Right ventricle myocardium superior (tissue), 1 donor: ENCODE measurements at regions not wholly inside any gene's neighbourhood (a gene's known extent, or its start where the extent isn't known, plus 50 kb on each side); places are given as distances from the start of the nearest gene placed in this dataset.

Experiments
- ATAC-seq: fragments of 200-7000 bp; cut with Tn5 transposase; one replicate; pipeline ENCODE4 v1.9.1; 2020; ENCODE audit warnings: mild to moderate bottlenecking; ENCODE audit not compliant: poor library complexity
- DNase-seq: peaks from one replicate; pipeline ENCODE4 v3.0.0-alpha.2; 2020
- intact Hi-C: fragments of 100-400 bp; cut with DNase I; formaldehyde crosslinking; loops from one replicate; pipeline ENCODE4 v1.11.2; 2022
- donor health status: DM: no; HTN: yes; CAD: no; lungs with severe emphysema.

DNA sequence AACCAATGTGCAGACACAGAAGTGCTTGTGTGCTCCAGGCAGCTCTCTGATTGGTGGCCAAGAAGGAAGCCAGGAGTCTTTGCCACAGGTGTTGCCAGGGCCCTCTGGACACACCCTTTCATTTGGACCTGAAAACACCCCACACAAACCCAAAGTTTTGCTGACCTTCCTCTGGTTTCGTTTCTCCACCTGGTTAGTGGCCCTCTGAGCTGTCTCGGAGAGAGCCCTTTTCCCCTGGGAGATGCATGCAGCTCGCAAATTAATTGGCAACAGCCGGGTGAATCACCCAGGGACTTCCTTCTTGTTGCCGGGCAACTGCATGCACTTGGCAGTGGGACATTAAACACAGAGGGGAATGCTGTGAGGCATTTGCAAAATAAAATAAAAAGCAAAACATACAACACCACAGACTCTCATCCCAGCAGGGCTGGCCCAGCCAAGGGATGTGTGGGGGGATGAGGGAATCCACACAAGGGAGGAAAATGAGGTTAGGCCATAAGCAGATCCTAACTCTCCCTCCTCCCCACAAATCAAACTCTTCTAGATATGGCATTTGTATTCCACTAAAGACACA, 286.6 kb downstream of the SOX9 start:
- DNase-seq (peak; percentile 58), ATAC-seq (peak; percentile 82)
- intact Hi-C loops, result no loop called here

DNA sequence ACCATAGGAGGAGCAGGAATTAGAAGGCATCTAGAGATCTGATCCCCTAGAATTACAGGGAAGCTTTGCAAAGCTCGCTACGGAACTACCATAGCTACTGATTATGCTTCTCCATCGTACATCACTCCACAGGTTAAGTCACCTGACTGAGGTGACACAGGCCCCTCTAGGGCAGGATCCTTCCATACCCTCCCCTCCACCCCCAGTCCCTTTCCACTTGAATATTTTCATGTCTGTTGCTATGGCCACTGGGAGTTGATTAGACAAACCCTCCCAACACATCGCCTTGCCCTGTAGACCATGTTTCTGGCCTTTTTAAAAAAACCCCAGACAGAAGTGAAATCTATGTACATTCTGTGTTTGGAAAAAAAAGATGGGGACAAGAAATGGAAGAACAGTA, 287.1 kb downstream of the SOX9 start:
- intact Hi-C loops, result no loop called here
- DNase-seq, result no peak
- no peak for ATAC-seq

DNA sequence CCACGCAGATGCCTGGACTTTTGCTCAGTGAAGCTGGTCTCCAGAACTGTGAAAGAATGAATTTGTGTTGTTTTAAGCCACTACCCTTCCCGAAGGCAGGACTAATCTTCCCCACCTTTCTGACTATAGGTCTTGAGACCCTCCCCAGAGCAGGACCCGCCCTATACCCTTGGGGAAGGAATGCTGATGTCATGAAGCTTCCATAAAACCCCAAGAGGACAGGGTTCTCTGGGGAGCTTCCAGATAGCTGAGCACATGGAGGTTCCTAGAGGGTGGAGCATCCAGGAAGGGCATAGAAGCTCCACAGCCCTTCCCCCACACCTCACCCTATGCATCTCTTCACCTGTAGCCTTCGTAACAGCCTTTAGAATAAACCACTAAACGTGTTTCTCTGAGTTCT, 287.8 kb downstream of the SOX9 start:
- DNase-seq, result no peak
- no peak for ATAC-seq
- intact Hi-C loops, result no loop called here

DNA sequence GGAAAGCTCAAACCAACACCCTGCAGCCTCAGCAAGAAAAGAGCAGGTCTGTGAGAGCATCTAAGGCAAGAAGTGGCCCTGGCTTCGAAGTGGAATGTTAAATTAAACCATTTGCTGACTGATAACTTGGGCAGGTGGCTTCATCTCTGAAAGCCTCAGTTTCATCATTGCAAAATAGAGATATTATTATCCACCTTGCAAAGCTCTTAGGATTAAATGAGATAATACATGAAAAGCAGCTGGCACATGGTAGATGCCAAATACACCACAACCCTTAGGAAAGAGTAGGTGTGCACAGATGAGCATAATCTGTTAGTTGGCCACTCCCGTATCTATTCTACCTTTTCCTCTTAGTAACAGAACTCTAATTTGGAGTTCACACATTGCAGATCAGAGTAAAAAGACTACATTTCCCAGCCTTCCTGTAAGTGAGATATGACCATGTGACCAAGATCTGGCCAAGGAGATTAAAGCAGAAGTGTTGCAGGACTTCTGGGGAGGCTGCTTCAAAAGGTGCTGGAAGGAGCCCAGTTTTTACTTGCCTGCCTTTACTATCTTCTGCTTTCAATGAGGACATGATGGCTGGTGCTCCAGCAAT, 288.7 kb downstream of the SOX9 start:
- intact Hi-C loops, result loop anchor here (10.0 kb wide), 1 partner anchor 55 kb away; no protein-coding TSS in a partner anchor
- ATAC-seq (no peak), DNase-seq (no peak)

DNA sequence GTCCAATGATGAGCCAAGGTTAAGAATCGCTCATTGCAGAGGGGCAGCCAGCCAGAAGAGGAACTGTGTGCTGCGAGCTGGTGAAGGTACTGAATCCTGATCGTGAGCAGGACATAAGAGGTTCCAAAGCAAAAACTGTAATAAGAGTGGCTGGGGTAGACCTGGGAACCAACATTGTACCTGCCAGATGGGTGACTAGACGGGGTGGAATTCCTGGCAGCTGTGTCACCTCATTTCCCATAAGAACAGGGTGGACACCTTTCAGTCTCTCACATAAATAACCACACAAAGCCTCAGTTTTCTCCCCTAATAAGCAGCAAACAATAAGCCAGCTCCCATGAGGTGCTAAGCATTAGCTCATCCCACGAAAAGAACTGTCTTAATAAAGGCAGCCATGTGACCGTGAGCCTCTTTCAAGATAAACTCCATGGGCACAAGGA, 290.3 kb downstream of the SOX9 start:
- ATAC-seq (no peak), DNase-seq (no peak)
- intact Hi-C loops, result loop anchor here (10.0 kb wide), 1 partner anchor 56 kb away; no protein-coding TSS in a partner anchor

DNA sequence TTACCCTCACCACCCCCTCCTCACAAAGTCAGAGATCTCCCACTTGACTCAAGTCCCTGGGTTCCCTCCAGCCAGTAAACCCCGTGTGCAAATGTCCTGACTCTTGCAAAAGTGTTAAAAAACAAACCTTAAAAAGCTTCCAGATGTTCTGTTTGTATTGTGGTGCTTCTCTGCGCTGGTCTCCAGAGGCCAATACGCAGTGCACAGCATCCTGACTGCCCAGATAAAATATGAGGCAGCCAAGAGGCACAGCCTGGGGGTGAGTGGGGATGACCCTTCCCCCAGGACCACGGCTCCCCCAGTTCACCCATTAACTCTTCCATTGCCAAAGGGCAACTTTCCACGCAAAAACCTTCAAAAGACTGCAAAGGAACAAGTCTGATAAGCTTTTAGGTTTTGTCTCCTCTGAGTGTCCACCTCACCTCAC, 291.8 kb downstream of the SOX9 start:
- DNase-seq (no peak), ATAC-seq (peak; percentile 70)
- intact Hi-C loops, result loop anchor here (10.0 kb wide), 1 partner anchor 58 kb away; no protein-coding TSS in a partner anchor

DNA sequence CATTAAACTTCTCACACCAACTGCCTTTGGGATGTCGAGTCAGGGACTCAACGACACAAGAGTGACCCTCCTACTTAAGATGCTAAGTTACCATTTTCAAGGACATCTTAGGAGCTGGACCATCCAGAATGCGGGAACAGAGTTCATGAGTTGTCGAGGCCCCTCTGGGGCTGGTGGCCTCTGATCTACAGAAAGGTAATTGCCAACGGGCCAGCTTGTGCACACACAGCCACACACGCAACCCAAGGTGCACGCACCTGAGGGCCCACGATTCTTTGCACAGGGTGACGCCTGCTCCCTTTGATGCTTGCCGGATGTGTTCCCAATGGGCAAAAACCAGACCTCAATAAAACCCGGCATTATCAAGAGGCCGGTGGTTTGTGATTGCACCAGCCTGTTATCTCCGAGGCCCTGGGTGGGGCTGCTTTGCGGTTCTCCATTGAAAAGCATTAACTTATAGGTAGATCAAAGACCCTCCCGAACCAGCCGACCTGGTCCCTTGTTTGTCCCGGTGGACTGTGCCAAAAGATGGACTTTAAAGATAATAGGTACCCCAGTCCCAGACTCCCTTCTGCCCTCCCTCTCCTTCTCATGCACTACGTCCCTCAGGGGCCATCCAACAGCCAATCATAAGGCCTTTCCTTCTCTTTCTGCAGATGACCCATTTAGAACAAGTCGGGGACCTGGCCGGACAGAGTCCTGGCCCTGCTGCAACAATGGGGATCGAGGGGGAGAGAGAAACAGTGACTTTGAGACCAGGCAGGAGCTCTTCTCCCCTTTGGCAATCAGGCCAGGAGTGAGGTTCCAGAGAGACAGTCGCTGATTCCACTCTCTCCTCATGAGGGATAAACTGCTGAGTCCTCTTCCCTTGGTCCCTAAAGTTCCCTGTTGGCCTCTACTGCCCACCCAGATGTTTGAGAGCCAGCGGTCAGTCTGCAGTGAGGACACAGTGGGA, 292.5 kb downstream of the SOX9 start:
- intact Hi-C loops, result loop anchor here (10.0 kb wide), 1 partner anchor 59 kb away; no protein-coding TSS in a partner anchor
- no peak for ATAC-seq
- no peak for DNase-seq

DNA sequence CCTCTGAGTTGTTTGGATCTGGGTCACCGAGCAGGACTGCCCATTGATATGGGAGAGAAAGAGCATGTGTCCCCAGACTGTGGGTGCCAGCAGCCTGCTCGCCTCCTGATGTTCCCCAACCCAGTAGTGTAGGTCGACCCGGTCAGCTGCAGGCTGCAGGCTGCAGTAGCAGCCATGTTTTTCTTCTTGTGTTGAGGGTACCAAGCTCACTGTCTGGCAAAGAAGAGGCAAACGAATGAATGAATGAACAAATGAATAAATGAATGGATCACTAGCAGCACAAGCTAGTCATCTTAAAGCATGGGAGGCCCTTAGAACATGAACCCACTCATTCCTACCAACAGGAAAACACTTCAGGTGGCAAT, 293.2 kb downstream of the SOX9 start:
- no peak for DNase-seq
- intact Hi-C loops, result loop anchor here (10.0 kb wide), 1 partner anchor 59 kb away; no protein-coding TSS in a partner anchor
- no peak for ATAC-seq

DNA sequence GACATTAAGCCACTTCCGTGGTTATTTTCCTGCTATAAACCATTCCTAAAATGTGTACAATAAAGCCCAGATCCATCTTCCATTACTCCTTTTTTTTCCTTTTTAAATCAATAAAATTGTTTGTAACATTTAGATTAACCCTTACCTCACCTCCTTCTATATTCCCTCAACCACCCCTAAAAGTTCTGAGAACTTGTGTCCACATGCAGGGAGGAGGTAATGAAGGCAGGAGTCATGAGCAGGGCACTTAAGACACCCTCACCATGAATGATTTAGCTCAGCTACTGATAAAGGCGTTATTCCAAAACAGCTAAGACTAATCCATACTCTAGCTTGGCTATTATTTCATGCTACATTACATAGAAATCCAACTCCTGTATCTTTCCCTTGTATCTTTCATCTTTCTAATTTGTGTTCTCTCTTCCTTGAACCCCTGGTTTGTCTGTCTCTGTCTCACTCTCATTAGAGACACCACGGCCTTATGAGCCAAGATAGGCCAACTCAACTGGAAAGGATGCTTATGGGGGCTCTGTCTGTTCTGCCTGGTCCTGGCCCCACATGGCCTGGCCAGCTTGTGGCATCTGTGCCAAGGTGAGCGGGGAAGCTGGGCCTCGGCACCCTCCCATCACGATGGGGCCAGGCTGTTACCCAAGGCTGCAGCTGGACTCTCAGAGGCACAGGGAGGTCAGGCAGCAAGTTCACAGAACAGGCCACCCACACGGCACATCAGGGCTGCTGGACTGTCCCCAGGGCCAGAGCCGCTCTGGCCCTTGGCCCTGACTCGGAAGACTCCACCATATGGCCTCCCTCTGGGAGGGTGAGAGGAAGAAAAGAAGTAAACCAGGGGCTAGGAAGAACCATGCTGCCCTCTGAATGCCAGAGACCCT, 294.4 kb downstream of the SOX9 start:
- intact Hi-C loops, result loop anchor here (10.0 kb wide), 1 partner anchor 60 kb away; no protein-coding TSS in a partner anchor
- ATAC-seq, result no peak
- DNase-seq, result no peak

DNA sequence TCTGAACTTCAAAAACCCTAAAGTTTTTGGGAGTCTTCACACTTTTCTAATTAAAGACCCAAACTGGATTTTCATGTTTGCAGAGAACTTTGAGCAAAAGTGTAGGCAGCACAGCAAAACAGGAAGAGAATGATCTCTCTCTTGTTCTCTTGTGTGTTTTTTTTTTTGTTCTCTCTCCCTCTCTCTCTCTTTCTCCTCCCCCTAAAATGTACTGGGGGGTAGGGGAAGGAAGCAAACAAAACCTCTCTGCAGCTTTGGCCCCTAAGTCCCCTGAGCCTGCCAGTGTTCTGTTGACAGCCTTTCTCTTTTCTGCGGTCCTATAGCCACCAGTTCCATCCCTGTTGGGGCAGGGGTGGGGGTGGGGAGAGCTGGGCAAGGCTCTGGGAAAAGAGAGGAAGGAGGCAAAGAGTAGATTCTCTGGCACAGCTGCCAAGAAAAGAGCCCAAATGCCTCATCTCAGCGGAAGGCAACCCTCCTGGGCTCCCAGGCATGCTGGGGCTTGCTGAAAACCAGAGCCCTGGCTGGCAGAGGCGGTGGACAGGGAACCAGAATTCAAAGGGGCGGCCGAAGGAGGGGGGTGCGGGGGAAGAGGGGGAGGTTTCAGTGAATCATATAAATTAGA, 295.3 kb downstream of the SOX9 start:
- ATAC-seq, result no peak
- DNase-seq, result no peak
- intact Hi-C loops, result loop anchor here (10.0 kb wide), 1 partner anchor 61 kb away; no protein-coding TSS in a partner anchor

DNA sequence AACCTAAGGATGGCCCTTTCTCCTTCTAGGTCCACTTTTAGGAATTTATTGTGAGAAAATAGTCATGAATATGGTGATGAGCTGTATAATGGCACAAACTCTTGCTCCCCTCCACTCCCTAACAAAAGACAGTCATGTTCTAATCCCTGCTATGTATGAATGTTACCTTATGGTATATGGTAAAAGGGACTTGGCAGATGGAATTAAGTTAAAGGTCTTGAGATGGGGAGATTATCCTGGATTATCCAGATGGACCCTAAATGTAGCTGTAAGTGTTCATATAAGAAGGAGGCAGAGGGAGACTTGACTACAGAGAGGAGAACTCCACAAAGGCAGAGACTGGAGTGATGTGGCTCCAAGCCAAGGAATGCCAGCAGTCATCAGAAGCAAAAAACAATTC, 296.1 kb downstream of the SOX9 start:
- no peak for DNase-seq
- intact Hi-C loops, result loop anchor here (10.0 kb wide), 1 partner anchor 62 kb away; no protein-coding TSS in a partner anchor
- no peak for ATAC-seq

DNA sequence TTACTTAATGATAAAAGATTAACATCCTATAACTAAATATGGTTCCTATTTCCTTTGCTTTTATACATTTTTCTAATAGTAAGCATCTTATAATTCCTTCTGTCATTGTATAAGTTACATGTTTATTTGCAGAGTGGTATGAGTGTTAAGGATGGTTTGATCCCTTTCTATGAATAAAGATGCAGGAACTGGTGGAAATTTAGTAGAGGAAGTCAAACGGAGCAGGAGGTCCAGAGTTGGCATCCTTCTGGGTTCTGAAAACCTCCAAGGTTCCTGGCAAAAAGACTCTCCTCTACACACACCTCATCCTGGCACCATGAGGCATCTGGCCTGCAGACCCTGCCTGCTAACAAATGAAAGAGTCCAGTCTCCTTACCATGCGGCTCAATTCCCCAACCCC, 296.8 kb downstream of the SOX9 start:
- intact Hi-C loops, result loop anchor here (10.0 kb wide), 1 partner anchor 63 kb away; no protein-coding TSS in a partner anchor
- DNase-seq (no peak), ATAC-seq (no peak)

DNA sequence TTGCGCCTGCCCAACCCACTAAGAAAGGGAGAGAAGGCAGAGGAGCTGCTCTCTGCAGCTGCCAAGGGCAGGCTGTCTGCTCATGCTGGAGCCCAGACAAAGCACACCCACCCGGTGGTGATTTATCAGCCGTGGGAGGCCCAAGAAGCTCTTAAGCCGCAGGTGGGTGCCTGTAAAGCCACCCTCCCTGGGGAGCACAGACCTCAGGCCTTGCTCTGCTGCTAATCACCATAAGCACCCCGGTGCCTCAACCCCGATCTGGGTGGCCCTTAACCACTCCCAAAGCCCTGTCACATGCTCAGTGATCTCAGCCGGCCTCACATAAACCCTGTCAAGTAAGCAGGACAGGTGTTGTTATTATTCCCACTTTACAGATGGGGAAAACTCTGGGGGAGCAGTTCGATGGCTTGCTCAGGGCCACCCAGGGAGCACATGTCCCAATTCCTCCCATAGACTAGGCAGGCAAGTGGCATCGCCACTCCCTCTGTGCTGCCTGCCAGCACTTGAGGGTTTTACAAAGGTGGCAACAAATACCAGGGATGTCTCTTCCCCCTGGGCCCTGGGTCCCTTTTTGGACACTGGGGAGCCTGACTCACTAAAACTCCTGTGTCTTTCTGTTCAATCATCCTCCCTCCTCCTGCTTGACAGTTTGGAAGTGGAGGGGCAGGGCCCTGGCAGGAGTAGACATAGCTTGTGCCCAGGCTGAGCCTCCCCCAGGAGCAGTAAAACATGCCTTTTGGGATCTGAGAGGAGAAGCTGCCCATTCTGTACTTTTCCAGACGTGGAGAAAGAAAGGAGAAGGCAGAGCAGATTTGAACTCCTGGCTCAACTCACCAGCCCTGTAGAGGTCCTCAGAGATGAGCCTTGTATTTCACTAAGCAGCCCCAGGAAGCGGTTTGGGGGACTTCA, 299.3 kb downstream of the SOX9 start:
- intact Hi-C loops, result loop anchor here (10.0 kb wide), 1 partner anchor 65 kb away; no protein-coding TSS in a partner anchor
- DNase-seq (no peak), ATAC-seq (no peak)

DNA sequence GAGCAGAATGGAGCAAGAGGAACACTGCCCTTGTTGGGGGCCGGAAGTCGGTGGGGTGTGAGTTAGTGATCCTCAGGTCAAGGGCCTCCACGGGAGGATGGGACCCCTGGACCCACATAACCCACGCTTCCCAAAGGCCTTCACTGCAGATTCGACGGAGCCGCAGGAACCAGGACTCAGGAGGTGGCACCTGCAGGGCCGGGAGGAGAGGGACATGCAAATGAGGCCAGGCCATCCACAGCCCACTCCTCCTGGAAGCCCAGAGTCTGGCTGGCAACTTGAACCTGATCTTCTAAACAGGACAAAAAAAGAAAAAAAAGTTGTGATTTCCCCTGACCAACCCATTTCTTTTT, 299.9 kb downstream of the SOX9 start:
- intact Hi-C loops, result no loop called here
- no peak for ATAC-seq
- DNase-seq, result no peak

DNA sequence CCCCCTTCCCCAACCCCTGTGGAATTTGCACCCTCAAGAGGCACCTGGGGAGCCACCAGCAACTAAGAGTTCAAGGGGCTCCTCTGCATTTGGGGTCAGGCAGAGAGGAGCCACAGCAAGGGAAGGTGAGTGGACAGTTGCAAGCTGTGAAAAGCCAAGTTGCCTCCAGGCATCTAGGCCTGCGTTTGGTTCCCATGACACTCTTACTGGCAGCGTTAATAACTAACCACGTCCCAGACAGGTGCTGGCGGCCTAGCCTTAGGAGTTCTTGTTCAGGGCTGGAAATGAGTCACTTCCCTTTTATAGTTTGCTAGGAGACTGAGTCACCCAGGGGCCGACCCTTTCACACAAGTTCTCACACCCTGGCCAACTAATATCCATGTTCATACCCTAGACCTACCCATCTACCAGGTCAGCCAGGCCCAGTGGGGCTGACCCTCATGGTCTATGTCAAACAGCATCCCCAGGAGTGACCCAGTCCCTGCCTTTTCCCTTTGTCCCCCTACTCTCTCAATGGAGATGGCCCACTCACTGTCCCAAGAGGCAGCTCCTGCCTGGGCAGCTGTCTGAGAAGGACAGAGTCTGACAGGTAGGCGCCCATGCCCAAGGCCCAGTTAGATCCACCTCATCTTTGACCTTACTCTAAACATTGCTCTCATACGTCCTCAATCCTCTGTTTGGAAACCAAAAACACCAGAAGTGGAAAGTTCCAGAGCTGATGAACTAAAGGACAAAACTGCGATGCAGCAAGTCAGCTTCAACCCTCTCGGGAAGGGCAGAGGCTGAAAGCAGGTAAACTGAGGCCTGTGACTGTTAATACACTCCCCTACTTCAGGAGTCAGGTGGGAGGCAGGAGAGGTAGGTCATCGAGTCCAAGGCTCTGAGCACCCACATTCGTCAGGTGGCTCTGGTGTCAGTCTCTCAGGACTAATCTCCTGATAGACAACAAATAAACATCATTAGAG, 300.6 kb downstream of the SOX9 start:
- peak; percentile 45 for ATAC-seq
- intact Hi-C loops, result no loop called here
- DNase-seq, result no peak

DNA sequence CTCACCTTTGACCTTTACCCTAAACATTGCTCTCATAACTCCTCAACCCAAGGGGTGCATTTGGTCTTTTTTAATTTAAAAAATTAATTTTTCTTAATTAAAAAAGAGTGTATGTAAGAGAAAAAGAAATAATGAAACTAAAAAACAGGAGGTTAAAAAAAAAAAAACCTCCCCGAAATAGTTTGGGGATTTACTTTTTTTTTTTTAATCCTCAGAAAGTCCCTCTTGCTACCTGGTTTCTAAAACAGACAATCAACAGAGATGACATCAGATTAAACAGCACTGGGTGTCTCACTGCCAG, 301.3 kb downstream of the SOX9 start:
- no peak for DNase-seq
- intact Hi-C loops, result no loop called here
- ATAC-seq, result no peak
